K562 (cell line): ENCODE measurements at regions not wholly inside any gene's neighbourhood (a gene's known extent, or its start where the extent isn't known, plus 50 kb on each side); places are given as distances from the start of the nearest gene placed in this dataset.
A peak's percentile ranks its signal among the peaks of the same experiment; 100 is the strongest.

Source experiments
- ADNP ChIP-seq: fragments of 200-800 bp; sonication (Bioruptor generic); IDR thresholded peaks from 2 replicates; pipeline ENCODE4 v1.6.1; 2016; ENCODE audit warnings: missing genetic modification characterization, missing compliant biosample characterization
- BCL6 ChIP-seq: fragments of 250-450 bp; sonication (Bioruptor Pico); IDR thresholded peaks from 2 replicates; pipeline ENCODE4 v1.4.0; 2020
- CBFA2T3 ChIP-seq: fragments of 450-650 bp; IDR thresholded peaks from 2 replicates; pipeline ENCODE4 v1.6.1; 2017
- CBFB ChIP-seq: sonication (generic); formaldehyde crosslinking; IDR thresholded peaks from 2 replicates; pipeline ENCODE4 v1.4.0; 2020; ENCODE audit warnings: mild to moderate bottlenecking, missing genetic modification reagents
- CEBPG ChIP-seq, 3 experiments: fragments of 200-800 bp in 1 of 3; sonication (Bioruptor generic) in 1 of 3; sonication (generic) in 1 of 3; formaldehyde crosslinking in 1 of 3; IDR thresholded peaks in 2 of 3; conservative IDR thresholded peaks in 1 of 3; 2 replicates each; pipeline versions ENCODE4 v1.6.1 to v1.8.0; 2016 to 2022; ENCODE audit warnings: missing compliant biosample characterization in 2 of 3, missing genetic modification characterization in 2 of 3, mild to moderate bottlenecking in 1 of 3, missing genetic modification reagents in 1 of 3
- HDAC2 ChIP-seq: fragments of 450-650 bp; IDR thresholded peaks from 2 replicates; pipeline ENCODE4 v1.6.1; 2016; ENCODE audit warnings: mild to moderate bottlenecking
- MCM5 ChIP-seq: fragments of 450-650 bp; IDR thresholded peaks from 2 replicates; pipeline ENCODE4 v1.6.1; 2016; ENCODE audit warnings: low read depth
- NCOA1 ChIP-seq: fragments of 450-650 bp; IDR thresholded peaks from 2 replicates; pipeline ENCODE4 v1.6.1; 2016; ENCODE audit warnings: low read depth
- PHB ChIP-seq: fragments of 250-450 bp; sonication (Bioruptor Pico); IDR thresholded peaks from 2 replicates; pipeline ENCODE4 v1.5.0; 2021
- RBM39 ChIP-seq: fragments of 200-400 bp; formaldehyde crosslinking; optimal IDR thresholded peaks from 2 replicates; pipeline ENCODE3; 2018; ENCODE audit warnings: low read depth, low read length
- RNF2 ChIP-seq: sonication (generic); IDR thresholded peaks from 2 replicates; pipeline ENCODE4 v1.6.1; 2016
- SAFB ChIP-seq: fragments of 200-400 bp; formaldehyde crosslinking; IDR thresholded peaks from 2 replicates; pipeline ENCODE4 v1.6.1; 2017; ENCODE audit warnings: low read depth, low read length, borderline replicate concordance
- TFAM ChIP-seq: fragments of 250-450 bp; sonication (Bioruptor Pico); conservative IDR thresholded peaks from 2 replicates; pipeline ENCODE4 v1.5.0; 2021; ENCODE audit warnings: mild to moderate bottlenecking, moderate library complexity
- YBX1 ChIP-seq: fragments of 450-650 bp; IDR thresholded peaks from 2 replicates; pipeline ENCODE4 v1.7.1; 2016; ENCODE audit warnings: mild to moderate bottlenecking
- ZFP36 ChIP-seq: fragments of 150-350 bp; IDR thresholded peaks from 2 replicates; pipeline ENCODE4 v1.6.1; 2018; ENCODE audit warnings: low read length, low read depth; ENCODE audit not compliant: partially characterized antibody
- ZKSCAN1 ChIP-seq: fragments of 150-350 bp; IDR thresholded peaks from 2 replicates; pipeline ENCODE4 v1.6.1; 2016; ENCODE audit warnings: low read depth, low read length
- ZNF212 ChIP-seq: fragments of 450-650 bp; formaldehyde crosslinking; IDR thresholded peaks from 2 replicates; pipeline ENCODE4 v1.4.0; 2020; ENCODE audit warnings: mild to moderate bottlenecking
- ZNF311 ChIP-seq: fragments of 250-450 bp; sonication (Bioruptor Pico); IDR thresholded peaks from 2 replicates; pipeline ENCODE4 v1.4.0; 2020; ENCODE audit warnings: mild to moderate bottlenecking, moderate library complexity
- ZNF41 ChIP-seq: fragments of 250-450 bp; sonication (Bioruptor Pico); conservative IDR thresholded peaks from 2 replicates; pipeline ENCODE4 v1.4.0; 2020; ENCODE audit warnings: mild to moderate bottlenecking
- ZNF512 ChIP-seq: IDR thresholded peaks from 2 replicates; pipeline ENCODE4 v1.6.1; 2016; ENCODE audit warnings: missing genetic modification characterization, missing compliant biosample characterization
- ZNF696 ChIP-seq: fragments of 250-450 bp; sonication (Bioruptor Pico); conservative IDR thresholded peaks from 2 replicates; pipeline ENCODE4 v1.4.0; 2020; ENCODE audit warnings: mild to moderate bottlenecking, moderate library complexity
- ZNF740 ChIP-seq, 3 experiments: fragments of 200-800 bp in 1 of 3; sonication (Bioruptor generic) in 1 of 3; sonication (generic) in 1 of 3; formaldehyde crosslinking in 1 of 3; IDR thresholded peaks; 2 replicates each; pipeline versions ENCODE4 v1.6.1 to v1.8.0; 2016 to 2022; ENCODE audit warnings: mild to moderate bottlenecking in 2 of 3, missing compliant biosample characterization in 2 of 3, missing genetic modification characterization in 2 of 3, missing genetic modification reagents in 1 of 3
- TF ChIP-seq, protein P1 (sequence below): fragments of 450-650 bp; IDR thresholded peaks from 2 replicates; pipeline ENCODE4 v1.6.1; 2016; ENCODE audit warnings: borderline replicate concordance
- TF ChIP-seq, protein P2 (sequence below): fragments of 250-450 bp; sonication (Bioruptor Pico); IDR thresholded peaks from 2 replicates; pipeline ENCODE4 v1.8.0; 2022; ENCODE audit warnings: inconsistent platforms
- TF ChIP-seq, protein P3 (sequence below): fragments of 450-650 bp; IDR thresholded peaks from 2 replicates; pipeline ENCODE4 v1.6.1; 2016

DNA sequence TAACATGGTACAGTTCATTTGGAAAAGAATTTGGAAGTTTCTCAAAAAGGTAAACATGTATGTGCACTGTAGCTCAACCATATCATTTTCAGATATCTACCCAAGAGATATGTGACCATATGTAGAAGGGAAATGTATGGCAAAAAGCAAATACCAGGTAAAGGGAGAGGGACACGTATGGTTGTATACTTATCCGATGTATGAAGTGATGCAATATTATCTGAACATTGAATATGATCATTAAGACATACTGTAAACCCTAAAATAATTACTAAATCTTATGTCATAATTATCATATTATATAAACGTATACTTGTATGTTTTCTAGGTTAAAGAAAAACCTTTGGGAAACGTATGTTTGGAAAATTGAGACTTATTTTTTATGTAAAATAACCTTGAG is 367.5 kb upstream of the KCND2 start (continued):
- no peak for TF ChIP-seq ZNF512 (tag)
- no peak for TF ChIP-seq ZNF696 (CRISPR knock-in tag)
- no peak for TF ChIP-seq HDAC2
- no peak for TF ChIP-seq CBFA2T3
- TF ChIP-seq BCL6 (CRISPR knock-in tag) = no peak
- TF ChIP-seq, protein P1, sequence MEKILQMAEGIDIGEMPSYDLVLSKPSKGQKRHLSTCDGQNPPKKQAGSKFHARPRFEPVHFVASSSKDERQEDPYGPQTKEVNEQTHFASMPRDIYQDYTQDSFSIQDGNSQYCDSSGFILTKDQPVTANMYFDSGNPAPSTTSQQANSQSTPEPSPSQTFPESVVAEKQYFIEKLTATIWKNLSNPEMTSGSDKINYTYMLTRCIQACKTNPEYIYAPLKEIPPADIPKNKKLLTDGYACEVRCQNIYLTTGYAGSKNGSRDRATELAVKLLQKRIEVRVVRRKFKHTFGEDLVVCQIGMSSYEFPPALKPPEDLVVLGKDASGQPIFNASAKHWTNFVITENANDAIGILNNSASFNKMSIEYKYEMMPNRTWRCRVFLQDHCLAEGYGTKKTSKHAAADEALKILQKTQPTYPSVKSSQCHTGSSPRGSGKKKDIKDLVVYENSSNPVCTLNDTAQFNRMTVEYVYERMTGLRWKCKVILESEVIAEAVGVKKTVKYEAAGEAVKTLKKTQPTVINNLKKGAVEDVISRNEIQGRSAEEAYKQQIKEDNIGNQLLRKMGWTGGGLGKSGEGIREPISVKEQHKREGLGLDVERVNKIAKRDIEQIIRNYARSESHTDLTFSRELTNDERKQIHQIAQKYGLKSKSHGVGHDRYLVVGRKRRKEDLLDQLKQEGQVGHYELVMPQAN = no peak
- TF ChIP-seq, protein P2, sequence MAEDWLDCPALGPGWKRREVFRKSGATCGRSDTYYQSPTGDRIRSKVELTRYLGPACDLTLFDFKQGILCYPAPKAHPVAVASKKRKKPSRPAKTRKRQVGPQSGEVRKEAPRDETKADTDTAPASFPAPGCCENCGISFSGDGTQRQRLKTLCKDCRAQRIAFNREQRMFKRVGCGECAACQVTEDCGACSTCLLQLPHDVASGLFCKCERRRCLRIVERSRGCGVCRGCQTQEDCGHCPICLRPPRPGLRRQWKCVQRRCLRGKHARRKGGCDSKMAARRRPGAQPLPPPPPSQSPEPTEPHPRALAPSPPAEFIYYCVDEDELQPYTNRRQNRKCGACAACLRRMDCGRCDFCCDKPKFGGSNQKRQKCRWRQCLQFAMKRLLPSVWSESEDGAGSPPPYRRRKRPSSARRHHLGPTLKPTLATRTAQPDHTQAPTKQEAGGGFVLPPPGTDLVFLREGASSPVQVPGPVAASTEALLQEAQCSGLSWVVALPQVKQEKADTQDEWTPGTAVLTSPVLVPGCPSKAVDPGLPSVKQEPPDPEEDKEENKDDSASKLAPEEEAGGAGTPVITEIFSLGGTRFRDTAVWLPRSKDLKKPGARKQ (CRISPR knock-in tag) = no peak
- TF ChIP-seq ZNF311 (CRISPR knock-in tag) = no peak
- TF ChIP-seq ADNP (tag) = no peak
- no peak for TF ChIP-seq YBX1
- TF ChIP-seq, protein P3, sequence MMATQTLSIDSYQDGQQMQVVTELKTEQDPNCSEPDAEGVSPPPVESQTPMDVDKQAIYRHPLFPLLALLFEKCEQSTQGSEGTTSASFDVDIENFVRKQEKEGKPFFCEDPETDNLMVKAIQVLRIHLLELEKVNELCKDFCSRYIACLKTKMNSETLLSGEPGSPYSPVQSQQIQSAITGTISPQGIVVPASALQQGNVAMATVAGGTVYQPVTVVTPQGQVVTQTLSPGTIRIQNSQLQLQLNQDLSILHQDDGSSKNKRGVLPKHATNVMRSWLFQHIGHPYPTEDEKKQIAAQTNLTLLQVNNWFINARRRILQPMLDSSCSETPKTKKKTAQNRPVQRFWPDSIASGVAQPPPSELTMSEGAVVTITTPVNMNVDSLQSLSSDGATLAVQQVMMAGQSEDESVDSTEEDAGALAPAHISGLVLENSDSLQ = no peak
- no peak for TF ChIP-seq ZNF212 (CRISPR knock-in tag)
- TF ChIP-seq RNF2 = no peak
- no peak; the same call in 1 of the 2 replicates for TF ChIP-seq CEBPG (CRISPR knock-in tag; IDR thresholded peaks at IDR 0.05)
- peak; percentile 79 to 95 for TF ChIP-seq CEBPG (tag; conservative IDR thresholded peaks at IDR 0.05 in 1 of 2, IDR thresholded peaks at IDR 0.05 in 1 of 2)
- no peak for TF ChIP-seq PHB (CRISPR knock-in tag)
- TF ChIP-seq ZNF740 (CRISPR knock-in tag; IDR thresholded peaks at IDR 0.05) = no peak
- TF ChIP-seq ZNF740 (tag; IDR thresholded peaks at IDR 0.05) = no peak
- no peak for TF ChIP-seq CBFB (CRISPR knock-in tag)
- TF ChIP-seq MCM5 = no peak
- TF ChIP-seq ZFP36 = no peak
- no peak for TF ChIP-seq TFAM
- no peak for TF ChIP-seq ZKSCAN1
- TF ChIP-seq NCOA1 = no peak
- TF ChIP-seq RBM39 = no peak
- no peak for TF ChIP-seq SAFB
- TF ChIP-seq ZNF41 (CRISPR knock-in tag) = no peak
